ENCODE measurements at regions not wholly inside any gene's neighbourhood (a gene's known extent, or its start where the extent isn't known, plus 50 kb on each side); places are given as distances from the start of the nearest gene placed in this dataset.
A peak's percentile ranks its signal among the peaks of the same experiment; 100 is the strongest.

- 0 out of 2 replicates have a peak, but pooled peaks have one; percentile 24 for TF ChIP-seq ARID5B (CRISPR knock-in tag; IDR thresholded peaks at IDR 0.05)
- TF ChIP-seq MIXL1 (CRISPR knock-in tag; IDR thresholded peaks at IDR 0.05): 0 out of 2 replicates have a peak, but pooled peaks have one; percentile 16
Observed at GRCh38 chrX:113399506-113400192, 559.0 kb upstream of the AMOT start (continued).

GRCh38 chrX:113392355-113392754, 551.7 kb upstream of the AMOT start:
- no peaks in the 10 kb centered on the region for H3K27me3 ChIP-seq (ENCODE audit: control insufficient read depth in 1 of 2, insufficient read depth in 2 of 2, low read length in 2 of 2)
- ATAC-seq: no peak
- in situ Hi-C loops (cut with HindIII; ENCODE audit: extremely low pct_ligation_motif_present, low pct_unique_long_range_greater_than_20kb) (no loop called here), intact Hi-C loops (cut with micrococcal nuclease; ENCODE audit: unreplicated experiment) (no loop called here)
- TF ChIP-seq ATF5 (CRISPR knock-in tag; IDR thresholded peaks at IDR 0.05; ENCODE audit: low read depth) (no peak), ZNF816 (CRISPR knock-in tag; IDR thresholded peaks at IDR 0.05; ENCODE audit: borderline replicate concordance) (no peak), ZNF75D (CRISPR knock-in tag; IDR thresholded peaks at IDR 0.05; ENCODE audit: borderline replicate concordance) (no peak), BHLHE40 (IDR thresholded peaks at IDR 0.05; ENCODE audit: low read length) (no peak), E2F1 (CRISPR knock-in tag; IDR thresholded peaks at IDR 0.05) (no peak), RBM22 (optimal IDR thresholded peaks at IDR 0.05; ENCODE audit: low read length) (no peak), SMAD3 (CRISPR knock-in tag; IDR thresholded peaks at IDR 0.05) (no peak), CEBPG (CRISPR knock-in tag; IDR thresholded peaks at IDR 0.05) (no peak), CBFB (CRISPR knock-in tag; IDR thresholded peaks at IDR 0.05) (no peak), SUZ12 (IDR thresholded peaks at IDR 0.05; ENCODE audit: low read depth, low read length) (no peak), ZNF775 (CRISPR knock-in tag; IDR thresholded peaks at IDR 0.05; ENCODE audit: borderline replicate concordance) (no peak), ZNF878 (CRISPR knock-in tag; IDR thresholded peaks at IDR 0.05) (no peak), PITX1 (CRISPR knock-in tag; IDR thresholded peaks at IDR 0.05) (no peak)
- DNase-seq (ENCODE audit: low spot score): no peak
- WGBS (ENCODE audit: low lambda C conversion rate): no CpG with 5 or more reads among the region's 6 CpGs
- H3K79me2 ChIP-seq (ENCODE audit: insufficient read depth, low read length): no peaks in the 10 kb centered on the region
- H4K20me1 ChIP-seq (ENCODE audit: insufficient read depth, low read length): no peaks in the 10 kb centered on the region
- H3K9ac ChIP-seq (ENCODE audit: insufficient read depth, low read depth, low read length): no peak overlapping the region
- no peak for FAIRE-seq
- no peak overlapping the region for H3K27ac ChIP-seq (ENCODE audit: extremely low read length, insufficient read depth, low read length)
- no peak overlapping the region for H2AFZ ChIP-seq (ENCODE audit: low read length)
- no peak overlapping the region for H3K4me2 ChIP-seq (ENCODE audit: low read depth, low read length)
- H3K4me3 ChIP-seq (replicated peaks in 1 of 3; ENCODE audit: insufficient read depth in 1 of 3, low read depth in 2 of 3, low read length in 3 of 3): no peak overlapping the region
- no peaks in the 10 kb centered on the region for H3K36me3 ChIP-seq (replicated peaks in 1 of 2; ENCODE audit: control insufficient read depth in 1 of 2, insufficient read depth in 2 of 2, low read length in 2 of 2)
- POLR2A ChIA-PET: no interaction called here
- CTCF ChIA-PET (ENCODE audit: low intra/inter-chr PET ratio, low total read pairs): no interaction called here
- no peaks in the 10 kb centered on the region for H3K9me3 ChIP-seq (ENCODE audit: low read length)
- H3K4me1 ChIP-seq (ENCODE audit: insufficient read depth, low read length): no peaks in the 10 kb centered on the region
- no TSS peak for BruUV-seq (replicated peaks)
